T-helper 9 cell (primary cell): ENCODE measurements at regions not wholly inside any gene's neighbourhood (a gene's known extent, or its start where the extent isn't known, plus 50 kb on each side); places are given as distances from the start of the nearest gene placed in this dataset.

ENCODE experiments used
- DNase-seq: peaks from one replicate; pipeline ENCODE4 v3.0.0-alpha.2; 2020

DNA sequence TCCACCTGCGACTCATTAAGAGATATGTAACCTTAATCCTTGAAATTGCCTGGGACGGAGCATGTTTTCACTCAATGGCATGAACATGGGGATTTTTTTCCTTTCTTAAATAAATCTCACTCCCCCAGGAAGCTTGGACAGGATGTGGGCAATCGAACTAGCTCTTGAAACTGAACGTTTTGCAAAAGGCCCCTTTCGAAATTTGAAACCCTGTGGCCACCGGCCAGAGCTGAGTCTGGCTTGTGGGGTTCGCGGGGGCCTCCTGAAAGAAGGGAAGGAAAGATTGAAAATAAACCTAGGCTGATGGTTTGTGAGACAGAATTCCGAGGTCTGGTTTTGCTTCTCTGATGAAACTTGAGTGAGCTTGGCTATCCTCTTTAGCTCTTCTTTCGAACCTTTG, 101.4 kb upstream of the RTL1 start:
- no peak for DNase-seq

DNA sequence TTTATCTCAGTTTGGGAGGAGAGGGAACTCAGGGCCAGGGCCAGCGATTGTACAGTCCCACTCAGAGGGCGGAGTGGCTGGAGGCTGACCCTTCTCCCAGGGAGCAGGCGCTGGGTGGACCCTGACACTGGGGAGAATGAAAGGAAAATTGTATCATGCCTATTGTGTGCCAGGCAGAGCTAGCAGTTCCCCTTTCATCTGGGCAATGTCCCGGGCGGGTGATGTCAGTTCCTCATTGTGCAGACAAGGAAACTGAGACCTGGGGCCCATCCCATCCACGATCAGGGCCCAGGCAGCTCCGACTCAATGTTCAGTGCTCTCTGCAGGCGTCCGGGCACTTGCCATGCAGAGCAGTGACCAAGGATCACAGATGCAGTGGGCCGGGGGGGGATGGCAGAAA, 101.9 kb upstream of the RTL1 start:
- no peak for DNase-seq

- no peak for DNase-seq
These were observed 102.5 kb upstream of the RTL1 start for GRCh38 chr14:101006008-101006407.

GRCh38 chr14:101007004-101007614, 103.6 kb upstream of the RTL1 start:
- DNase-seq: no peak

DNA sequence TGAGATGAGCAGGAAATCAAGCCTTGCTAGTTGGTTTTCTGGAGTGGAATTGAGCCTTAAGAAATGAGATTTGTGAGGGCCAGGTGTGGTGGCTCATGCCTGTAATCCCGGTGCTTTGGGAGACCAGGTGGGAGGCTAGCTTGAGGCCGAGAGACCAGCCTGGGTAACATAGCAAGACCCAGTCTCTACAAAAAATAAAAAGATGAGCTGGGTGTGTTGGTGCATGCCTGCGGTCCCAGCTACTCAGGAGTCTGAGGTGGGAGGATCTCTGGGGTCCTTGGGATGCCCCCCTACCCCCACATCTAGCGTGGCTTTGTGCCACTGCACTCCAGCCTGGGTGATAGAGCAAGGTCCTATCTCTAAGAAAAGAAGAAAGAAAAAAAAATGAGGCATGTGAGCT, 104.2 kb upstream of the RTL1 start:
- DNase-seq: no peak

DNA sequence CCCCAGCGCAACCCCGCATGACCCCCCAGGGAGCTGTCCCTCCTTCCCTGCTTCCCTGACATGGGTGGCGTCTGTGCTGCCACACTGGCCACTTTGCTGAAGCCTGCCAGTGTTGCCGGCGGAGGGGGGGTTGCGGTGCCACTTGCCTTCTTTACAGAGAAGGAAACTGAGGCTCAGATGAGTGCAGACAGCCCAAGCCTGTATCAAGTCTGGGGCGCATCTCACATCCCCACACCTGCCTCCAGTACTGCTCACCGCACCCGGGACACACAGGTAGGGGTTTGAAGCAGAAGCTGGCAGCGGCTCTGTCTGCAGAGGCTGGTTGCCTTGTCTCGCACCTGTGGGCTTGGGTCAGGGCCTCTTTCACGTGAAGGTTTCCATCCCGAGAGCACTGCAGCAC, 104.7 kb upstream of the RTL1 start:
- no peak for DNase-seq

DNA sequence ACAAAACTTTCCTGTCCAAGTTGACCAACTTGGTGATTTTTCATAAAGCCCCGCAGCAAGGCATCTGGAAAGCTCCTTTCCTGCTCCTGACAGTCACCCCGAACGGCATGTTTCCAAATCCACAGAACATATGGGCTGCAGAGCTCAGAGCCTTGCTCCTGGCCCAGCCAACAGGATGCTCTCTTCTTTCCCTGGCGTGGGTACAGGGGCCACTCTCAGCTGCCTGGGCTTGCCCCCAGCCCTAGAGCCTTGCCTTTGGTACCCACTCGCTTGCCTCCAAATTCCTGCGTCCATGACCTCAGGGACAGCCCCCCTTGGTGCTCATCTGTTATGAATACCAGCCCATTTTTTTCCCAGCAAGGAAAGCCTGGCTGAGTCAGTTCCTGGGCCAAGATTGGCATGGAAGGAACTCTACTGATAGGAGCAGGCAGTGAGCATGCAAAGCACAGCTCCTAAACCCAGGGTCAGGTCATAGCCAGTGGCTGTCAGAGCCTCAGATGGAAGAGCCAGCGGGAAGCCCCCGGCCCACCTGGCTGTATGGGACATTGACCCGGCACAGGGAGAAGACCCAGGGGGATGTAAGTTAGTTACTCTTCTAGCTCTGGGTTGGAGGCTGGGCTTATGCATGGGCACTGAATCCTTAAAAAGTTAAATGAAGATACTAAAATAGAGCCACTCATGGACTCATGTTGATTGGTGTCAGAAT, 105.3 kb upstream of the RTL1 start:
- DNase-seq: no peak

DNA sequence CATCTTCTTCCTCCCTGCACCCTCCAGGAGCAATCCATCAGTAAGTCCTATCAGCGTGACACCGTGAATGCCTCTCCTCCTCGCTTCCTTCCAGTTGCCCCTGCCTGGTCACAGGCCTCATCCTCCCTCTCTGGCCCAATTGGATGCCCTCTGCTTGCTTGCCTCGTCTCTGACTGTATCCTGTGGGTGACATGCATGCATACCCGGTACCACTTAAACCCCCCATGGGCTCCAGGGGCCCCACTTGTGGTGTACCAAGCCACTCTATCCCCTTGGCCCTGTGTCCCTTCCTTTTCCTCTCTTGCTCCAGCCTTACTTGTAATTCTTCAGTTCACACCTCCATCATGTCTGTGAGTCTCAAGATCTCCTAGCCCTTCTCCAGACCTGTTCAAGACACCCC, 106.0 kb upstream of the RTL1 start:
- DNase-seq: no peak

- DNase-seq: no peak
These were observed 106.8 kb upstream of the RTL1 start for GRCh38 chr14:101010293-101010692.

- no peak for DNase-seq
These were observed 107.3 kb upstream of the RTL1 start for GRCh38 chr14:101010835-101011234.

GRCh38 chr14:101017209-101017608, 113.7 kb upstream of the RTL1 start:
- DNase-seq: no peak

DNA sequence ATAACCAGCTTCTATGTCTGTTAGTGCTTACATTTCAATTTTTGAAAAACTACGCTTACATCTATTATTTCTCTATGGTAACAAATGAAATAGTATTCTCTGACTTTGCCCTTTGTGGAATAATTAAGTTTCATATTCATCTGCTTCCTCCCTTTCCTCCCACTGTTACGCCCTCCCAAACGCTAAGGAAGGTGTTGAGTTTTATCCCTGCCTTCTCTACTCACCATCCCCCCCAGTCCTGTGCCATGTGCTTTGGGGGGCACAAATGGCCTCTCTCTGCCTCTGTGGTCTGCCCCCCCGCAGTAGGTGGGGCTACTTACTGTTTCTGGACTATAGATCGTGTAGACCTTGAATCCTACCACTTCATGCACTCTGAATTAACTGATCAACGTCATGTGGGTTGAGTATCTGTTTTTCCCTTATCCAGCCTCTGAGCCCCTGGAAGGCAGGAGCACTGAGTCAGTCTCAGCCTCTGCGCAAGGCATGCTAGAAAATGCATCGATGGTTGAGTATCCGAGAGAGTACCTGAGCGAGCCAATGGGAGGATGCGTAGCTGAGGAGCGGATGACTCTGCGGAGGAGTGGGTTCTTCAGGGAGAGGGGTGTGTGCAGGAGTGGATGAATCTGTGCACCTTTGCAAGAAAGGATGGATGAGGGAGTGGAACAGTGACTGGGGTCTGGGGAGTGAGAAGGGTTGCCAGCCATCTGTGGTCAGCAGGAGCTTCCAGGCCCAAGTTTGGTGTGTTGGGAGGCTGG, 114.5 kb upstream of the RTL1 start:
- DNase-seq: no peak

GRCh38 chr14:101018561-101019290, 115.2 kb upstream of the RTL1 start:
- DNase-seq: no peak

- no peak for DNase-seq
These were observed 116.0 kb upstream of the RTL1 start for GRCh38 chr14:101019541-101019940.

DNA sequence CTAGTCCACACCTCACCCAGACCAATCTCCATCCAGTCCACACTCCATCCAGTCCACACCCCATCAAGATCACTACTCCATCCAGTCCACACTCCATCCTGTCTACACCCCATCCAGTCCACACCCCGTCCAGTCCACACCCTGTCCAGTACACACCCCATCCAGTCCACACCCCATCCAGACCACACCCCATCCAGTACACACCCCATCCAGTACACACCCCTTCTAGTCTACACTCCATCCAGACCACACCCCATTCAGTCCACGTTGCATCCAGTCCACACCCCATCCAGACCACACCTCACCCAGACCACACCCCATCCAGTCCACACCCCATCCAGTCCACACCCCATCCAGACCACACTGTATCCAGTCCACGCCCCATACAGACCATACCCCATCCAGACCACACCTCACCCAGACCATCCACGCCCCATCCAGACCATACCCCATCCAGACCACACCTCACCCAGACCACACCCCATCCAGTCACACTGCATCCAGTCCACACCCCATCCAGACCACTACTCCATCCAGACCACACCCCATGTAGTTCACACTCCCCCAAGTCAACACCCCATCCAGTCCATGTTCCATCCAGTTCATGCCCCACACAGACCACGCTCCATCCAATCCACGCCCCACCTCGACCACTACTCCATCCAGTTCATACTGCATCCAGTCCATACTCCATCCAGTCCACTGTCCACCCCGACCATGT, 116.6 kb upstream of the RTL1 start:
- DNase-seq: no peak

GRCh38 chr14:101020834-101021370, 117.4 kb upstream of the RTL1 start:
- no peak for DNase-seq

- DNase-seq: no peak
These were observed 118.6 kb upstream of the RTL1 start for GRCh38 chr14:101022121-101022520.

DNA sequence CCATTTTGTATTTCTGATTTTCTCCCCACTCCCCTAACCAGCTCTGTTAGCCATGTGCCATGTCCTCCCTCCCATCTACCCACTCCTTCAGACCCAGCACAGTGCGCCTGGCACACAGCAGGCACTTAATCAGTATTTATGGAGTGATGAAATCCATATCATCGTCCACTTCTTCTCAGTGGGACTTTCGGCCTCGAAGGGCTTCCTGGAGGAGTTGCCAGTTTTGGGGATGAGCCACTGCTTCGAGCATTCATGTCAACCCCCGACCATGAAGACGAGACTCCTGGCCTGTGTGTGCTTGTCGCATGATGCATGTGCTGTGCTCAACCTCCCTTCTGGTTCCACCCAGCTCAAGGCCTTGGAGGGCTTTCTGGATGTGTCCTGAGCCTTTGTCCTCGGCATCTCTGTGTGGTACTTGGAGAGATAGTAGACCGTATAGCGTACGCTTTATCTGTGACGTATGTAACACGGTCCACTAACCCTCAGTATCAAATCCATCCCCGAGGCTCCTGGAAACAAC, 119.5 kb upstream of the RTL1 start:
- no peak for DNase-seq

- no peak for DNase-seq
These were observed 121.2 kb upstream of the RTL1 start for GRCh38 chr14:101024686-101025085.

DNA sequence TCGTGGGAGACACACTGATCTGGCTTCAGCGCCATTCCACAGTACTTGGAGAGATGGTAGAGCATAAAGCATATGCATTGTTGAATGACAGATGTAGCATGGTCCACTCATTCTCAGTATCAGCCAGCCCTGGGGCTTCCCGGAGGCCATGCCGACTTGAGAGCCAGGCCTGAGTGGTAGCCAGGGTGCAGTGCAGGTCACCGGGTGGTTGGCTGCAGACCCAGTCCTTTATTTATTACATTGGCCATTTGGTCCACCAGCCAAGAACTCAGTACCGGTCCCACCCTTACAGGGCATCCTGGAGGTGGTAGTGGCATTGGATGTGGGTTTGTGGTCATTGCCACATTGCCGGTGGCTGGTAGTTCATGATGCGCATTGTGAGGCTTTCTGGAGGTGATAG, 121.6 kb upstream of the RTL1 start:
- DNase-seq: no peak

GRCh38 chr14:101025696-101026095, 122.2 kb upstream of the RTL1 start:
- DNase-seq: no peak

DNA sequence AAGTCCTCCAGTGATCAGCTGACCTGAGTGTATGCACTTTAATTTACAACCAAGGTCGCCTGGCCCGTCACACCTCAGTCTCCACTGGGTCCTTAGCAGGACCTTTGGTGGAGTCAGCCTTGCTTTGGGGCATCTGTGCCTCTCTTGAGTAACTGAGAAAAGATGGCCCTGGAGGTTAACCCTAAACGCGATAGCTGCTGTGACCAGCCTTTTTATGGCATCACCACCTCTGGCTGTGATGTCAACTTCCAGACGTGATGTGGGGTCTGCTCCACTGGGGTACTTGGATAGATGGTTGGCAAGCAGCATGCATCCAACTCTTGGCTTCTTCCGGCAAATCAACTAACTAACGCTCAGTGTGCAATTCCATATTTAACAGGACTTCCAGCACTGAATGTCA, 122.8 kb upstream of the RTL1 start:
- no peak for DNase-seq
